ENCODE measurements at regions not wholly inside any gene's neighbourhood (a gene's known extent, or its start where the extent isn't known, plus 50 kb on each side); places are given as distances from the start of the nearest gene placed in this dataset.

DNA sequence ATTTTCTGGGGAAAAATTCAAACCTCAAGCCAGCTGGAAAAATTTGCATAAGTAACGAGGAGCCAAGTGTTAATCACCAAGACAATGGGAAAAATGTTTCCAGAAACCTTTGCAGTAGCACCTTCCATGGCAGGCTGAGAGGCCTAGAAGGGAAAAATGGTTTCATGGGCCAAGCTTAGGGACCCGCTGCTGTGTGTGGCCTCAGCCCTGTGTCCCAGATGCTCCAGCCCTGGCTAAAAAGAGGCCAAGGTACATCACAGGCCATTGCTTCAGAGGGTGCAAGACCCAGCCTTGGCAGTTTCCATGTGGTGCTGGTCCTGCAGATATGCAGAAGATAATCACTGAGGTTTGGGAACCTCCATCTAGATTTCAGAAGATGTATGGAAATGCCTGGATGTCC lies 98.3 kb upstream of the NWD2 start:
- intact Hi-C loops (cut with DNase I) = no loop called here
- TF ChIP-seq EP300 (IDR thresholded peaks at IDR 0.05) = no peak
- no peak for TF ChIP-seq POLR2A (IDR thresholded peaks at IDR 0.05)
- TF ChIP-seq POLR2AphosphoS5 (IDR thresholded peaks at IDR 0.05) = no peak
- TF ChIP-seq, protein P1, sequence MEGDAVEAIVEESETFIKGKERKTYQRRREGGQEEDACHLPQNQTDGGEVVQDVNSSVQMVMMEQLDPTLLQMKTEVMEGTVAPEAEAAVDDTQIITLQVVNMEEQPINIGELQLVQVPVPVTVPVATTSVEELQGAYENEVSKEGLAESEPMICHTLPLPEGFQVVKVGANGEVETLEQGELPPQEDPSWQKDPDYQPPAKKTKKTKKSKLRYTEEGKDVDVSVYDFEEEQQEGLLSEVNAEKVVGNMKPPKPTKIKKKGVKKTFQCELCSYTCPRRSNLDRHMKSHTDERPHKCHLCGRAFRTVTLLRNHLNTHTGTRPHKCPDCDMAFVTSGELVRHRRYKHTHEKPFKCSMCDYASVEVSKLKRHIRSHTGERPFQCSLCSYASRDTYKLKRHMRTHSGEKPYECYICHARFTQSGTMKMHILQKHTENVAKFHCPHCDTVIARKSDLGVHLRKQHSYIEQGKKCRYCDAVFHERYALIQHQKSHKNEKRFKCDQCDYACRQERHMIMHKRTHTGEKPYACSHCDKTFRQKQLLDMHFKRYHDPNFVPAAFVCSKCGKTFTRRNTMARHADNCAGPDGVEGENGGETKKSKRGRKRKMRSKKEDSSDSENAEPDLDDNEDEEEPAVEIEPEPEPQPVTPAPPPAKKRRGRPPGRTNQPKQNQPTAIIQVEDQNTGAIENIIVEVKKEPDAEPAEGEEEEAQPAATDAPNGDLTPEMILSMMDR (IDR thresholded peaks at IDR 0.05) = no peak
- Histone ChIP-seq H3K9me3 (no peaks in the 10 kb centered on the region), H3K27me3 (no peaks in the 10 kb centered on the region), H3K4me1 (no peaks in the 10 kb centered on the region), H3K4me3 (no peak overlapping the region), H3K27ac (no peak overlapping the region), H3K36me3 (no peaks in the 10 kb centered on the region)
- no peak for DNase-seq
- WGBS, 2 donors = 73 to 78% methylated on average over 2 of the region's 2 CpGs

DNA sequence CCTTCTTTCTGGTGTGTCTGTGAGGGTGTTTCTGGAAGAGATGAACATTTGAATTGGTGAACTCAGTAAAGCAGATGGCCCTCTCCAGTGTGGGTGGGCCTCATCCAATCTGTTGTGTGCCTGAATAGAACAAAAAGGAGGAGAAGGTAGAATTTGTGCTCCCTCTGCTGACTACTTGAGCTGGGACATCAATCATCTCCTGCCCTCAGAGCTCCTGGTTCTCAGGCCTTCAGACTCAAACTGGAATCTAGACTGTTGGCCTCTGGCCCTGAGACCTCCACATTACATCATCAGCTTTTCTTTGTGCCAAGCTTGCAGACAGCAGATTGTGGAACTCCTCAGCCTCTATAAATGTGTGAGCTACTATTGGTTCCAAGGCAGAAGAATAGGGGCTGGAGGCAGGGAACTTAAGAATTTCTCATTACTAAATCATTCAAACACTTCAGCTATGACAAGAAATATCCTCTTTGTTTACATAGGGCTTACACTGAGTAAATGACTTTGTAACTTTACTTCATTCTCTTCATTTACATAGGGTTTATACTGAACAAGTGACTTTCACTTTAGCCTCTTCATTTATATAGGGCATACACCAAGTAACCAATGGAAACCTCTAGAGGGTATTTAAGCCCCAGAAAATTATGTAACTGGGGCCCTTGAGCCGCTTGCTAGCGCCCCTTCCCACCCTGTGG lies 86.9 kb upstream of the NWD2 start:
- Histone ChIP-seq H3K4me3 (no peak overlapping the region), H3K4me1 (no peaks in the 10 kb centered on the region), H3K27ac (no peak overlapping the region), H3K36me3 (no peaks in the 10 kb centered on the region), H3K27me3 (no peaks in the 10 kb centered on the region), H3K9me3 (no peaks in the 10 kb centered on the region)
- intact Hi-C loops (cut with DNase I) = no loop called here
- WGBS, 2 donors = 78 to 84% methylated on average over 2 of the region's 2 CpGs
- DNase-seq = no peak
- TF ChIP-seq POLR2A (IDR thresholded peaks at IDR 0.05) = no peak
- no peak for TF ChIP-seq POLR2AphosphoS5 (IDR thresholded peaks at IDR 0.05)
- TF ChIP-seq, protein P1 (IDR thresholded peaks at IDR 0.05) = no peak
- TF ChIP-seq EP300 (IDR thresholded peaks at IDR 0.05) = no peak

DNA sequence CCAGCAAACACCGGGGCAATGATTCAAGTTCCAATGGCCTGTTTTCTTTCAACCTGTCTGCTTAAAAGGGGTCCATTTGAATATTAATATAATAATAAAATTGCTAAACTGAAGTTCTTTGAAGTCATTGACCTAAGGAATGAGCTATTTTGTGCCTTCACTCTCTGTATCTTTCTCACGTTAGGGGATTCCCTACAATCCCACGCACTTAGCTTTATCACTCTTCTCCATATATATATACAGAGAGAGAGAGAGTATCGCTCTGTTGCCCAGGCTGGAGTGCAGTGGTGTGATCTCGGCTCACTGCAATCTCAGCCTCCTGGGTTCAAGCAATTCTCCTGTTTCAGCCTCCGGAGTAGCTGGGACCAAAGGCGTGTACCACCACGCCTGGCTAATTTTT lies 83.9 kb upstream of the NWD2 start:
- Histone ChIP-seq H3K27me3 (no peaks in the 10 kb centered on the region), H3K27ac (no peak overlapping the region), H3K36me3 (no peaks in the 10 kb centered on the region), H3K9me3 (no peaks in the 10 kb centered on the region), H3K4me3 (no peak overlapping the region), H3K4me1 (no peaks in the 10 kb centered on the region)
- intact Hi-C loops (cut with DNase I) = no loop called here
- no peak for TF ChIP-seq POLR2A (IDR thresholded peaks at IDR 0.05)
- no peak for TF ChIP-seq EP300 (IDR thresholded peaks at IDR 0.05)
- no peak for TF ChIP-seq POLR2AphosphoS5 (IDR thresholded peaks at IDR 0.05)
- TF ChIP-seq, protein P1 (IDR thresholded peaks at IDR 0.05) = no peak
- no peak for DNase-seq
- 87 to 89% methylated on average over 8 of the region's 8 CpGs for WGBS, 2 donors

DNA sequence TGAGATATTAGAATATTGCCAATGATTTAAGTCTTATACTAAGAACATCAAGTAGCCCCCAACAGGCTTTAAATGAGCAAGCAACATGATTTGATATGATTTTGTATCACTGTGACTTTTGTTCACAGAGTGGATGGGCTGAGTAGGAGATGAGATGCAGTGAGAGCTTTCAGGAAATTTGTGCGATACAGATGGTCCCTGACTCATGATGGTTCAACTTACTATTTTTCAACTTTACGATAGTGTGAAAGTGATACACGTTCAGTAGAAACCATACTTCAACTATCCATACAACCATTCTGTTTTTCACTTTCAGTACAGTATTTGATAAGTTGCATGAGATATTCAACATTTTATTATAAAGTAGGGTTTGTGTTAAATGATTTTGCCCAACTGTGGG lies 78.7 kb upstream of the NWD2 start:
- intact Hi-C loops (cut with DNase I) = no loop called here
- no peaks in the 10 kb centered on the region for H3K36me3 ChIP-seq
- no peaks in the 10 kb centered on the region for H3K9me3 ChIP-seq
- no peak for DNase-seq
- no peak overlapping the region for H3K27ac ChIP-seq
- 80 to 95% methylated on average over 3 of the region's 3 CpGs for WGBS, 2 donors
- TF ChIP-seq POLR2AphosphoS5 (IDR thresholded peaks at IDR 0.05) (no peak), EP300 (IDR thresholded peaks at IDR 0.05) (no peak), POLR2A (IDR thresholded peaks at IDR 0.05) (no peak)
- TF ChIP-seq, protein P1 (IDR thresholded peaks at IDR 0.05) = no peak
- no peak overlapping the region for H3K4me3 ChIP-seq
- H3K4me1 ChIP-seq = no peaks in the 10 kb centered on the region
- H3K27me3 ChIP-seq = no peaks in the 10 kb centered on the region

DNA sequence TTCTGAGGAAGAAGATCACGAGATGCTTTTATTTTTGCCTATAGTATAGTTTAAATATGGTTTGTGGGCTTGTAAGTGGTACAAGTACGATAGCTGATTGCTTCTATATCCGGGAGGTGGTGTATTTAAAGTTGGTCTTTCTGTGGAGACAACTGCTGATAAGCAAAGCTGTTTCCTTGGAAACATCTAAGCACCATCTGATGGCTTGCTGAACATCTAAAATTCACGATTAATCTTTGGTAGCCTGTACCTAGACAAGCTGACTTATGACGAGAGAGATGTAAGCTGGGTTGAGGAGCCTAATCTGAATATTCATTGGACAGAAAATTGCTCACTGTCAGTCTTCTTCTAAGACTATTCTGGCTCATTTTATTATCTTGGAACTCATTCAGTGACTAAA lies 74.6 kb upstream of the NWD2 start:
- intact Hi-C loops (cut with DNase I) = no loop called here
- Histone ChIP-seq H3K9me3 (no peaks in the 10 kb centered on the region), H3K36me3 (no peaks in the 10 kb centered on the region), H3K4me1 (no peaks in the 10 kb centered on the region), H3K27me3 (no peaks in the 10 kb centered on the region), H3K4me3 (no peak overlapping the region), H3K27ac (no peak overlapping the region)
- DNase-seq = no peak
- WGBS, 2 donors = 85 to 88% methylated on average over 5 of the region's 5 CpGs
- TF ChIP-seq POLR2A (IDR thresholded peaks at IDR 0.05) = no peak
- no peak for TF ChIP-seq EP300 (IDR thresholded peaks at IDR 0.05)
- no peak for TF ChIP-seq POLR2AphosphoS5 (IDR thresholded peaks at IDR 0.05)
- TF ChIP-seq, protein P1 (IDR thresholded peaks at IDR 0.05) = no peak

All from sigmoid colon (tissue), 6 donors.